HCT116 (cell line): ENCODE measurements at regions not wholly inside any gene's neighbourhood (a gene's known extent, or its start where the extent isn't known, plus 50 kb on each side); places are given as distances from the start of the nearest gene placed in this dataset.

Experiments
- ATAC-seq: fragments of 200-7000 bp; cut with Tn5 transposase; 2 replicates; pipeline ENCODE4 v1.9.1; 2020; ENCODE audit warnings: mild to moderate bottlenecking, moderate library complexity
- BruUV-seq: library from RNA; stranded (reverse); fragments of 400-500 nt; replicated peaks from 2 replicates; lab custom pipeline; 2021; lab: Mats Ljungman, UMichigan
- CTCF ChIA-PET: fragments of 300-600 bp; sonication (Branson Sonifier 250); formaldehyde crosslinking; loops from one replicate; lab custom pipeline; 2021; ENCODE audit warnings: antibody characterized with exemption; lab: Charles Lee
- POLR2A ChIA-PET: fragments of 300-600, 350-600 bp; sonication (Branson Sonifier 250); formaldehyde crosslinking; loops from one replicate; lab custom pipeline; 2021; ENCODE audit warnings: antibody characterized with exemption; lab: Charles Lee
- RAD21 ChIA-PET, 2 experiments: fragments of 300-600 bp; sonication (Branson Sonifier 250); formaldehyde crosslinking; loops; one replicate each; lab custom pipeline; 2023; ENCODE audit warnings: low total read pairs in 2 of 2; ENCODE audit not compliant: uncharacterized antibody in 2 of 2, unreplicated experiment in 2 of 2, low non-redundant PET in 1 of 2; lab: Charles Lee
- DNase-seq: peaks from one replicate; pipeline ENCODE4 v3.0.0-alpha.2; 2010; ENCODE audit warnings: low read depth, low spot score
- H2AFZ ChIP-seq: fragments of 200-600 bp; shearing (Covaris generic), sonication (generic); 2 replicates; pipeline ENCODE4 v1.6.1; 2017; ENCODE audit warnings: low read depth, mixed run types, mixed read lengths, antibody characterized with exemption, low read length; ENCODE audit not compliant: poor library complexity, severe bottlenecking
- H3K27ac ChIP-seq: 2 replicates; pipeline ENCODE4 v1.5.1; 2012; ENCODE audit warnings: low read depth, low read length
- H3K27me3 ChIP-seq: fragments of 200-600 bp; sonication (generic); 2 replicates; pipeline ENCODE4 v1.6.1; 2016; ENCODE audit warnings: mixed run types, low read length, mixed read lengths; ENCODE audit not compliant: insufficient read depth
- H3K36me3 ChIP-seq, 2 experiments: fragments of 200-500 bp in 1 of 2; fragments of 200-600 bp in 1 of 2; sonication (Bioruptor generic) in 1 of 2; sonication (generic) in 1 of 2; 2 replicates each; pipeline versions ENCODE4 v1.5.1 to v1.6.1; 2014 to 2016; ENCODE audit warnings: low read length in 2 of 2, inconsistent platforms in 1 of 2, mixed read lengths in 1 of 2, mixed run types in 1 of 2; ENCODE audit not compliant: insufficient read depth in 2 of 2, control insufficient read depth in 1 of 2
- H3K4me1 ChIP-seq, 2 experiments: fragments of 200-600 bp in 1 of 2; sonication (generic) in 1 of 2; 2 replicates each; pipeline versions ENCODE4 v1.5.1 to v1.6.1; 2012 to 2017; ENCODE audit warnings: low read length in 2 of 2, inconsistent platforms in 1 of 2, mild to moderate bottlenecking in 1 of 2, mixed read lengths in 1 of 2, mixed run types in 1 of 2, moderate library complexity in 1 of 2; ENCODE audit not compliant: insufficient read depth in 2 of 2, control insufficient read depth in 1 of 2
- H3K4me2 ChIP-seq: fragments of 200-600 bp; sonication (generic); 2 replicates; pipeline ENCODE4 v1.6.1; 2017; ENCODE audit warnings: mixed run types, low read length, mixed read lengths
- H3K4me3 ChIP-seq, 2 experiments: fragments of 200-600 bp in 1 of 2; sonication (generic) in 1 of 2; replicated peaks in 1 of 2; 2 replicates each; pipeline ENCODE4 v1.5.1; 2011 to 2016; ENCODE audit warnings: low read length in 2 of 2, control low read depth in 1 of 2, low read depth in 1 of 2, mild to moderate bottlenecking in 1 of 2, mixed read lengths in 1 of 2, mixed run types in 1 of 2
- H3K79me2 ChIP-seq: fragments of 200-600 bp; sonication (generic); 2 replicates; pipeline ENCODE4 v1.6.1; 2017; ENCODE audit warnings: mild to moderate bottlenecking, mixed run types, low read length, moderate library complexity, mixed read lengths; ENCODE audit not compliant: insufficient read depth
- H3K9ac ChIP-seq: fragments of 200-600 bp; sonication (generic); 2 replicates; pipeline ENCODE4 v1.6.1; 2016; ENCODE audit warnings: low read length, mixed read lengths
- H3K9me2 ChIP-seq: fragments of 200-600 bp; sonication (generic), shearing (Covaris generic); 2 replicates; pipeline ENCODE4 v1.6.1; 2017; ENCODE audit warnings: mixed run types, mild to moderate bottlenecking, moderate library complexity; ENCODE audit not compliant: insufficient read depth
- H3K9me3 ChIP-seq, 2 experiments: fragments of 200-500 bp in 1 of 2; fragments of 200-600 bp in 1 of 2; sonication (Bioruptor generic) in 1 of 2; sonication (generic) in 1 of 2; 2 replicates each; pipeline ENCODE4 v1.6.1; 2014 to 2017; ENCODE audit warnings: low read length in 2 of 2, mixed read lengths in 2 of 2, inconsistent platforms in 1 of 2, low read depth in 1 of 2, mild to moderate bottlenecking in 1 of 2, mixed run types in 1 of 2, moderate library complexity in 1 of 2; ENCODE audit not compliant: control insufficient read depth in 1 of 2, insufficient read depth in 1 of 2
- H4K20me1 ChIP-seq: fragments of 200-600 bp; sonication (generic), shearing (Covaris generic); 2 replicates; pipeline ENCODE4 v1.6.1; 2017; ENCODE audit warnings: mixed run types, mild to moderate bottlenecking, moderate library complexity; ENCODE audit not compliant: insufficient read depth
- ATF3 ChIP-seq: IDR thresholded peaks from 2 replicates; pipeline ENCODE4 v1.6.1; 2012
- CBX3 ChIP-seq: IDR thresholded peaks from 2 replicates; pipeline ENCODE4 v1.6.1; 2012; ENCODE audit warnings: low read depth
- CTCF ChIP-seq, 3 experiments: fragments of 200-600 bp in 1 of 3; sonication (generic) in 1 of 3; IDR thresholded peaks in 2 of 3; conservative IDR thresholded peaks in 1 of 3; 2 replicates each; pipeline ENCODE4 v1.5.1; 2012 to 2017; ENCODE audit warnings: low read depth in 2 of 3, low read length in 2 of 3, antibody characterized with exemption in 1 of 3, borderline replicate concordance in 1 of 3, control low read depth in 1 of 3, mild to moderate bottlenecking in 1 of 3, mixed read lengths in 1 of 3, mixed run types in 1 of 3, moderate library complexity in 1 of 3; ENCODE audit not compliant: insufficient read depth in 1 of 3
- EGR1 ChIP-seq: IDR thresholded peaks from 2 replicates; pipeline ENCODE4 v1.6.1; 2012; ENCODE audit warnings: low read depth
- ELF1 ChIP-seq: IDR thresholded peaks from 2 replicates; pipeline ENCODE4 v1.6.1; 2012; ENCODE audit warnings: low read depth, borderline replicate concordance
- EZH2 ChIP-seq: fragments of 200-600 bp; sonication (generic); IDR thresholded peaks from 2 replicates; pipeline ENCODE4 v1.6.1; 2017; ENCODE audit warnings: antibody characterized with exemption, mixed run types
- FOSL1 ChIP-seq: IDR thresholded peaks from 2 replicates; pipeline ENCODE4 v1.6.1; 2012; ENCODE audit warnings: low read depth
- MAX ChIP-seq: IDR thresholded peaks from 2 replicates; pipeline ENCODE4 v1.6.1; 2012
- POLR2AphosphoS5 ChIP-seq: IDR thresholded peaks from 2 replicates; pipeline ENCODE4 v1.6.1; 2011; ENCODE audit warnings: mild to moderate bottlenecking, low read depth, low read length, moderate library complexity
- RAD21 ChIP-seq: IDR thresholded peaks from 2 replicates; pipeline ENCODE4 v1.6.1; 2012; ENCODE audit warnings: low read depth, mild to moderate bottlenecking
- REST ChIP-seq: IDR thresholded peaks from 2 replicates; pipeline ENCODE4 v1.6.1; 2012; ENCODE audit warnings: low read depth
- SIN3A ChIP-seq: IDR thresholded peaks from 2 replicates; pipeline ENCODE4 v1.6.1; 2012; ENCODE audit warnings: low read depth
- SP1 ChIP-seq: IDR thresholded peaks from 2 replicates; pipeline ENCODE4 v1.6.1; 2012; ENCODE audit warnings: low read depth
- intact Hi-C: fragments of 100-400 bp; cut with micrococcal nuclease; formaldehyde crosslinking; loops from 2 replicates; pipeline ENCODE4 v1.10.0; 2022
- TF ChIP-seq, protein P1 (sequence below): IDR thresholded peaks from 2 replicates; pipeline ENCODE4 v1.6.1; 2011; ENCODE audit warnings: mild to moderate bottlenecking, low read length, moderate library complexity; ENCODE audit not compliant: insufficient replicate concordance; ENCODE audit errors: extremely low read depth

DNA sequence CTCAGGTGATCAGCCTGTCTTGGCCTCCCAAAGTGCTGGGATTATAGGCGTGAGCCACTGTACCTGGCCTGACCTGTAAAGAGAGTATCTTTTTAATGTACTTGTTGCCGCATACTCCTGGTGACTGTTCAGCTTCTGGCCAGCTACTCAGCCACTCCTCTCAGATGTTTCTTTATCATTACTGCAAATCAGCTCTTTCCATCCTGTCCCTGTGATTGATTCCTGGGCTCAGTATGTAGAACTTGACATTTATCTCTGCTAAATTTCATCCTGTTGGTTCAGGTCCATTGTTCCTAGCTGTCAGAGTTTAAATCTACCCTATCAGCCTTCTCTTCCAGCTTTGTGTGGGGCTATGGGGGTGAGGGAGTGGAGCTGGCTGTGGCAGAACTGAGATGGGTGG lies 211.5 kb upstream of the ASIC2 start:
- H3K9me2 ChIP-seq: no peaks in the 10 kb centered on the region
- no peaks in the 10 kb centered on the region; a peak in 1 of 4 replicates for H3K9me3 ChIP-seq
- DNase-seq: no peak
- TF ChIP-seq, protein P1, sequence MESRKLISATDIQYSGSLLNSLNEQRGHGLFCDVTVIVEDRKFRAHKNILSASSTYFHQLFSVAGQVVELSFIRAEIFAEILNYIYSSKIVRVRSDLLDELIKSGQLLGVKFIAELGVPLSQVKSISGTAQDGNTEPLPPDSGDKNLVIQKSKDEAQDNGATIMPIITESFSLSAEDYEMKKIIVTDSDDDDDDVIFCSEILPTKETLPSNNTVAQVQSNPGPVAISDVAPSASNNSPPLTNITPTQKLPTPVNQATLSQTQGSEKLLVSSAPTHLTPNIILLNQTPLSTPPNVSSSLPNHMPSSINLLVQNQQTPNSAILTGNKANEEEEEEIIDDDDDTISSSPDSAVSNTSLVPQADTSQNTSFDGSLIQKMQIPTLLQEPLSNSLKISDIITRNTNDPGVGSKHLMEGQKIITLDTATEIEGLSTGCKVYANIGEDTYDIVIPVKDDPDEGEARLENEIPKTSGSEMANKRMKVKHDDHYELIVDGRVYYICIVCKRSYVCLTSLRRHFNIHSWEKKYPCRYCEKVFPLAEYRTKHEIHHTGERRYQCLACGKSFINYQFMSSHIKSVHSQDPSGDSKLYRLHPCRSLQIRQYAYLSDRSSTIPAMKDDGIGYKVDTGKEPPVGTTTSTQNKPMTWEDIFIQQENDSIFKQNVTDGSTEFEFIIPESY: no peak
- no peak for TF ChIP-seq POLR2AphosphoS5
- TF ChIP-seq SIN3A: no peak
- no peak for TF ChIP-seq CBX3
- TF ChIP-seq SP1: no peak
- TF ChIP-seq RAD21: no peak
- no peak for TF ChIP-seq ELF1
- no peak for TF ChIP-seq FOSL1
- TF ChIP-seq ATF3: no peak
- no peak for TF ChIP-seq EGR1
- TF ChIP-seq REST: no peak
- TF ChIP-seq EZH2: no peak
- no peak for TF ChIP-seq CTCF (IDR thresholded peaks at IDR 0.05 in 2 of 3, conservative IDR thresholded peaks at IDR 0.05 in 1 of 3; ENCODE audit: borderline replicate concordance in 1 of 3, insufficient read depth in 1 of 3, low read depth in 2 of 3, low read length in 2 of 3)
- no peak for TF ChIP-seq MAX
- TF ChIP-seq, all 23 proteins: peak for 0
- H3K27ac ChIP-seq: no peak overlapping the region
- H4K20me1 ChIP-seq: no peaks in the 10 kb centered on the region
- H3K4me1 ChIP-seq: no peaks in the 10 kb centered on the region
- H3K4me3 ChIP-seq: no peak overlapping the region
- no TSS peak for BruUV-seq
- H3K27me3 ChIP-seq: no peaks in the 10 kb centered on the region
- H3K79me2 ChIP-seq: no peaks in the 10 kb centered on the region
- ChIA-PET CTCF (no interaction called here), RAD21 (no interaction called here), POLR2A (no interaction called here)
- intact Hi-C loops: no loop called here
- ATAC-seq: no peak
- no peak overlapping the region for H2AFZ ChIP-seq
- no peak overlapping the region for H3K9ac ChIP-seq
- H3K4me2 ChIP-seq: no peak overlapping the region
- no peaks in the 10 kb centered on the region for H3K36me3 ChIP-seq
